Transverse colon (tissue), 3 donors: ENCODE measurements at regions not wholly inside any gene's neighbourhood (a gene's known extent, or its start where the extent isn't known, plus 50 kb on each side); places are given as distances from the start of the nearest gene placed in this dataset.

Experiments used
- CTCF ChIP-seq, 5 experiments: fragments of 200-600 bp in 3 of 5; fragments of 450-650 bp in 2 of 5; sonication (generic) in 3 of 5; IDR thresholded peaks; 1 replicate in 2 of 5; 2 replicates in 3 of 5; pipeline ENCODE4 v1.5.1; 2016 to 2017; ENCODE audit warnings: antibody characterized with exemption in 5 of 5, inconsistent platforms in 3 of 5, mild to moderate bottlenecking in 2 of 5, moderate library complexity in 1 of 5
- EP300 ChIP-seq: sonication (generic); formaldehyde crosslinking; IDR thresholded peaks from one replicate; pipeline ENCODE4 v1.6.1; 2017; ENCODE audit warnings: antibody characterized with exemption, low read depth
- POLR2A ChIP-seq: fragments of 450-650 bp; IDR thresholded peaks from one replicate; pipeline ENCODE4 v1.6.1; 2016; ENCODE audit warnings: antibody characterized with exemption, mild to moderate bottlenecking, moderate library complexity

GRCh38 chr4:178080312-178080711, 638.1 kb upstream of the AGA start:
- TF ChIP-seq CTCF (IDR thresholded peaks at IDR 0.05) (no peak), POLR2A (no peak), EP300 (no peak)
